ENCODE measurements at regions not wholly inside any gene's neighbourhood (a gene's known extent, or its start where the extent isn't known, plus 50 kb on each side); places are given as distances from the start of the nearest gene placed in this dataset.
"Not testable (repeated sequence)": the region's sequence is repeated elsewhere in the genome, so short reads cannot be mapped to it uniquely, and the experiment has no call there.

DNA sequence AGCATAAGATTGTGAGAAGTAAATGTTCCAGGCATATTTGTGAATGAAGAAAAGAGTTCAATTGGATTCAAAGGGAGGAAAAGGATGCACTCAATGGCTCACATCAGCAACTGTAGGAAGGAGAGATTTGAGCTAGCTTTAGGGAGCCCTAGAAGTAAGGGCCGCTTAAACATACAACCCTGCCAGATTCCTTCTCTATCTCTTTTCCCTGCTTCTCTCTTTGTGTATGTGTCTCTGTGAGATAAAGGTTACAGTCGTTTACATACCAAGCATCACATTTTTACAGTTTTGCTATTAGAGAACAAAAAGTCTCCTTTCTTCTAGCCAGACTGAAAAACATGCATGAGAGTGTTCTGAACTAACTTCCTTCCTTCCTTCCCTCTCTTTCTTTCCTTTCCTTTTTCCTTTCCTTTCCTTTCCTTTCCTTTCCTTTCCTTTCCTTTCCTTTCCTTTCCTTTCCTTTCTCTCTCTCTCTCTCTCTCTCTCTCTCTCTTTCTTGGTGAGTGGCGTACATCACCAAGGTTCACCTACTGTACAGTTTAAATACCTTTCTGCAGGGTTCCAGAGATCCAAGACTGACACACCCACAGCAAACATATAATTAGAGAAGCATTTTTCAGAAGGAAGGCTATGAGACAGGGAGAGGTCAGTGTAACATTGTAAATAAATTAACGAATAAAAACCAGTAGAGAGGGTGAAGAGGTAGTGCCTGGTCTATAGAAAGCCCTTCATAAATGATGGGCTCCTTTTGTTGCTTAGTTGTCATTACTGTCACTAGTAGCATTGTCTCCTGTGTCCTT lies 240.4 kb downstream of the ARL4A start:
- Histone ChIP-seq H3K36me3 (no peaks in the 10 kb centered on the region), H3K9me3 (ENCODE audit: severe bottlenecking) (no peaks in the 10 kb centered on the region), H3K4me3 (ENCODE audit: low read depth, low read length) (no peak overlapping the region), H3K27me3 (ENCODE audit: insufficient read depth, low read depth, severe bottlenecking) (no peaks in the 10 kb centered on the region), H3K27ac (no peak overlapping the region)
- TF ChIP-seq, protein P1, sequence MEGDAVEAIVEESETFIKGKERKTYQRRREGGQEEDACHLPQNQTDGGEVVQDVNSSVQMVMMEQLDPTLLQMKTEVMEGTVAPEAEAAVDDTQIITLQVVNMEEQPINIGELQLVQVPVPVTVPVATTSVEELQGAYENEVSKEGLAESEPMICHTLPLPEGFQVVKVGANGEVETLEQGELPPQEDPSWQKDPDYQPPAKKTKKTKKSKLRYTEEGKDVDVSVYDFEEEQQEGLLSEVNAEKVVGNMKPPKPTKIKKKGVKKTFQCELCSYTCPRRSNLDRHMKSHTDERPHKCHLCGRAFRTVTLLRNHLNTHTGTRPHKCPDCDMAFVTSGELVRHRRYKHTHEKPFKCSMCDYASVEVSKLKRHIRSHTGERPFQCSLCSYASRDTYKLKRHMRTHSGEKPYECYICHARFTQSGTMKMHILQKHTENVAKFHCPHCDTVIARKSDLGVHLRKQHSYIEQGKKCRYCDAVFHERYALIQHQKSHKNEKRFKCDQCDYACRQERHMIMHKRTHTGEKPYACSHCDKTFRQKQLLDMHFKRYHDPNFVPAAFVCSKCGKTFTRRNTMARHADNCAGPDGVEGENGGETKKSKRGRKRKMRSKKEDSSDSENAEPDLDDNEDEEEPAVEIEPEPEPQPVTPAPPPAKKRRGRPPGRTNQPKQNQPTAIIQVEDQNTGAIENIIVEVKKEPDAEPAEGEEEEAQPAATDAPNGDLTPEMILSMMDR (IDR thresholded peaks at IDR 0.05; ENCODE audit: low read depth, low read length): no peak
- DNase-seq: no peak

- TF ChIP-seq, protein P1 (IDR thresholded peaks at IDR 0.05; ENCODE audit: low read depth, low read length): no peak
- H3K27me3 ChIP-seq (ENCODE audit: insufficient read depth, low read depth, severe bottlenecking): no peaks in the 10 kb centered on the region
- H3K36me3 ChIP-seq: no peaks in the 10 kb centered on the region
- no peak overlapping the region for H3K27ac ChIP-seq
- H3K4me3 ChIP-seq (ENCODE audit: low read depth, low read length): no peak overlapping the region
- no peaks in the 10 kb centered on the region for H3K9me3 ChIP-seq (ENCODE audit: severe bottlenecking)
- DNase-seq: no peak
Observed at GRCh38 chr7:12929476-12930140, 242.2 kb downstream of the ARL4A start.

DNA sequence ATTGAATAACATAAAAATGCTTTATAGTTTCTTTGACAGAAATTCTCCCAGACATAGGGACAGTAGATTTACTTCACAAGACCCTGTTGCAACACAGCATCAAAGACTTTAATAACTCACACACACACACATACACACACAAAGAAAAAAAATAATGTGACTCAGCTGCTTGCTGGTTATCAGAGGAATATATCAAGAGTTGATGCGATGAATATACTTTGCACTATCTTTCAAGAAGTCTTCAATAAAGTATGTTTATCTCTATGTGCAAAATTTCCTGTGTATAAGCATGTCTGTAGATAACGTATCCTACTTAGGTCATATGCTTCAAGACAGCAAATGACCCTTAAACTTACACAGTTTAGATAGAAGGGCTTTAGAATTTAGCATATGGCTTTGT lies 243.1 kb downstream of the ARL4A start:
- TF ChIP-seq, protein P1 (IDR thresholded peaks at IDR 0.05; ENCODE audit: low read depth, low read length): no peak
- Histone ChIP-seq H3K27me3 (ENCODE audit: insufficient read depth, low read depth, severe bottlenecking) (no peaks in the 10 kb centered on the region), H3K4me3 (ENCODE audit: low read depth, low read length) (no peak overlapping the region), H3K27ac (no peak overlapping the region), H3K36me3 (no peaks in the 10 kb centered on the region), H3K9me3 (ENCODE audit: severe bottlenecking) (no peaks in the 10 kb centered on the region)
- DNase-seq: no peak

DNA sequence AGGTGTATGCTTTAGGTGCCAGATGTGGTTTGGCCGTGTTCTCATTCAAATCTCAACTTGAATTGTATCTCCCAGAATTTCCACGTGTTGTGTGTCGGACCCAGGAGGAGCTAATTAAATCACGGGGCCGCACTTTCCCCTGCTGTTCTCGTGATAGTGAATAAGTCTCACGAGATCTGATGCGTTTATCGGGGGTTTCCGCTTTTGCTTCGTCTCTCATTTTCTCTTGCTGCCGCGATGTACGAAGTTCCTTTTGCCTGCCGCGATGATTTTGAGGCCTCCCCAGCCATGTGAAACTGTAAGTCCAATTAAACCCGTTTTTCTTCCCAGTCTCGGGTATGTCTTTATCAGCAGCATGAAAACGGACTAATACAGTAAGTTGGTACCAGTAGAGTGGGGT lies 244.0 kb downstream of the ARL4A start:
- not testable (repeated sequence) for H3K27ac ChIP-seq; H3K27me3 ChIP-seq (ENCODE audit: insufficient read depth, low read depth, severe bottlenecking); H3K9me3 ChIP-seq (ENCODE audit: severe bottlenecking); H3K36me3 ChIP-seq; DNase-seq; H3K4me3 ChIP-seq (ENCODE audit: low read depth, low read length)

DNA sequence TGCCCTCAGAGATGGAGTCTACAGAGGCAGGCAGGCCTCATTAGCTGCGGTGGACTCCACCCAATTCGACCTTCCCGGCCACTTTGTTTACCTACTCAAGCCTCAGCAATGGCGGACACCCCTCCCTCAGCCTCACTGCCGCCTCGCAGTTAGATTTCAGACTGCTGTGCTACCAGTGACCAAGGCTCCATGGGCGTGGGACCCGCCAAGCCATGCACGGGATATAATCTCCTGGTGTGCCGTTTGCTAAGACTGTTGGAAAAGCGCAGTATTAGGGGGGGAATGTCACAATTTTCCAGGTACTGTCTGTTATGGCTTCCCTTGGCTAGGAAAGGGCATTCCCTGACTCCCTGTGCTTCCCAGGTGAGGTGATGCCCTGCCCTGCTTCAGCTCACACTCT lies 252.3 kb downstream of the ARL4A start:
- TF ChIP-seq, protein P1 (IDR thresholded peaks at IDR 0.05; ENCODE audit: low read depth, low read length): no peak

GRCh38 chr7:12941512-12941911 lies 254.1 kb downstream of the ARL4A start:
- TF ChIP-seq, protein P1 (IDR thresholded peaks at IDR 0.05; ENCODE audit: low read depth, low read length): no peak
- Histone ChIP-seq H3K9me3 (ENCODE audit: severe bottlenecking) (no peaks in the 10 kb centered on the region), H3K27ac (no peak overlapping the region), H3K27me3 (ENCODE audit: insufficient read depth, low read depth, severe bottlenecking) (no peaks in the 10 kb centered on the region), H3K4me3 (ENCODE audit: low read depth, low read length) (no peak overlapping the region), H3K36me3 (no peaks in the 10 kb centered on the region)
- no peak for DNase-seq

More for the DNA sequence above, 252.3 kb downstream of the ARL4A start:
- Histone ChIP-seq H3K36me3 (no peaks in the 10 kb centered on the region), H3K27me3 (ENCODE audit: insufficient read depth, low read depth, severe bottlenecking) (no peaks in the 10 kb centered on the region), H3K27ac (no peak overlapping the region), H3K4me3 (ENCODE audit: low read depth, low read length) (no peak overlapping the region), H3K9me3 (ENCODE audit: severe bottlenecking) (no peaks in the 10 kb centered on the region)
- no peak for DNase-seq

Data from WERI-Rb-1 (cell line).